GM18909 (cell line): ENCODE measurements at regions not wholly inside any gene's neighbourhood (a gene's known extent, or its start where the extent isn't known, plus 50 kb on each side); places are given as distances from the start of the nearest gene placed in this dataset.

Experiments used
- ATAC-seq: cut with Tn5 transposase; IDR thresholded peaks from one replicate; pipeline ENCODE4 v1.9.1; 2021; ENCODE audit warnings: mild to moderate bottlenecking; ENCODE audit not compliant: unreplicated experiment, poor library complexity

DNA sequence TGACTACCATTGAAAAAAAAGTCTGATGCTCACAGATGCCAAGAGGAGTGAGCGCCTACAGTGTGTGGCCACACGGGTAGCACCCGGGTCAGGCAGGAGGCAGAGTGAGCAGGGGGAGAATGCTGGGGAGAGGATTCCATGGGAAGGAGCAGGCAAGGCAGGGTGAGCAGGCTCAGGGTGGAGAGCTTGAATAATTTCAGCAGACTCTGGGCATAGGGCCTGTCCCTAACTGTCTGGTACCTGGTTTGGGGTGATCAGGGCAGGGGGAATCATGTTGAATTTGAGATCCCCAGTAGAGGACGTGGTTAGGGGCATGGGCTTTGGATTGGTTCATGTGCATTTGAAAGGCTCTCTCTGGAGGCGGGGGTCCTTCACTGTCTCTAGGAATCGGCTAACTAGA is 51.2 kb upstream of the TLR3 start:
- no peak for ATAC-seq

DNA sequence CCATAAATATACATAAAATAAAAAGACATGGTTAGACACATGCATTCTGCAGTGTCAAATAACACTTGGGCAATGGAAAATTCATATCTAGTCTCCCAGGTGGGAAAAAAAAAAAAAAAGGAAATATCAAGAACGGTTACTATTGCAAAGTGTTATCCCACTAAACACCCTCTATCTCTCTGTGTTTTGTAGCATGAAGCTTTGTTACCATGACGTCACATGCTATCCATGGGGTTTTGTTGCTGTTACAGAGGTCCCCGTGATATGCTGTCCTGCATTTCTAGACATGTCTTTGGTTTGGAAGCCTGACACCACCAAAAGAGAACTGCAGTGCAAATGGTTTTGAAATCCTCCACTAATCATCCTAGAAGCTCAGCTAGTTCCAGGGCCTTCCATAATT is 50.7 kb upstream of the TLR3 start:
- no peak for ATAC-seq

DNA sequence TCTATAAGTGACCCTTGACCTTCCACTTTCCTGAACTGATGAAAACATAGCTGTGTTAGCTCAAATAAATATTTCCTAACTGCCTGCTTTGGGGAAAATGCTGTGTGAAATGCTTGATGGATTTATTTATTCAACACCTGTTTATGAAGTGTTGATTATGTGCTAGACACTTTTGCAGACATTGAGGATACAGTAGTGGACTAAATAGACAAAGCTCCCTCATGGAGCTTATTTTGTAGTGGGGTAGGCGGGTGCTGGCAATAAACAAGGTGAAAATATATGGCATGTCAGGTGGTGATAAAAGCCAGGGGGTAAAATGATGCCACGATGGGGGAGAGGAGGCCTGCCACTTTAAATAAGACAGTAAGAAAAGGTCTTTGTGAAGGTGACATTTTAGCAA is 50.2 kb upstream of the TLR3 start:
- no peak for ATAC-seq
